HFF-Myc (cell line): ENCODE measurements at regions not wholly inside any gene's neighbourhood (a gene's known extent, or its start where the extent isn't known, plus 50 kb on each side); places are given as distances from the start of the nearest gene placed in this dataset.

ENCODE experiments used
- DNase-seq: peaks from one replicate; pipeline ENCODE4 v3.0.0-alpha.2; 2011; ENCODE audit warnings: low read depth; ENCODE audit errors: extremely low read depth
- H3K4me3 ChIP-seq: replicated peaks from 2 replicates; pipeline ENCODE4 v1.5.1; 2011; ENCODE audit warnings: low read depth, mild to moderate bottlenecking, control low read depth, low read length
- TF ChIP-seq, protein P1 (sequence below): IDR thresholded peaks from 2 replicates; pipeline ENCODE4 v1.5.1; 2012; ENCODE audit warnings: mild to moderate bottlenecking, low read depth, low read length, control low read depth; ENCODE audit errors: missing control alignments

DNA sequence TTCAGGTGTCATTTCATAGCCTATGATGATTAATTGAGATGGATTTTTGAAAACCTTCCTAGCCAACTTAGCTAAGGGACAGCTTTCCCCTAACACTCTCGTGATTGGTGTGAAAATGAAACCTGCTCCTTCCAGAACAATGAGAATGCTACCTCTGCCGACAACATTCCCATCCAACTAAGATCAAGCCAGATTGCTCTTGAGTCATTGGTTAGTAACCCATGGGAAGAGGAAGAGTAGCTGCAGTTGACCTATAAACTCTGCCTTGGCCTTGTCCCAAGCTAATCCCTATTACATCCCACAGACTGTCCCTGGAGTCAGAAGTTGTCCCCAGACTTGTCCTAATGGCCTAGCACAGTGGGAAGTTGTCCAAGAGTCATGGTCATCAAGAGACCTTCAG is 80.5 kb upstream of the SVIL start:
- no peak for DNase-seq
- H3K4me3 ChIP-seq: no peak overlapping the region
- TF ChIP-seq, protein P1, sequence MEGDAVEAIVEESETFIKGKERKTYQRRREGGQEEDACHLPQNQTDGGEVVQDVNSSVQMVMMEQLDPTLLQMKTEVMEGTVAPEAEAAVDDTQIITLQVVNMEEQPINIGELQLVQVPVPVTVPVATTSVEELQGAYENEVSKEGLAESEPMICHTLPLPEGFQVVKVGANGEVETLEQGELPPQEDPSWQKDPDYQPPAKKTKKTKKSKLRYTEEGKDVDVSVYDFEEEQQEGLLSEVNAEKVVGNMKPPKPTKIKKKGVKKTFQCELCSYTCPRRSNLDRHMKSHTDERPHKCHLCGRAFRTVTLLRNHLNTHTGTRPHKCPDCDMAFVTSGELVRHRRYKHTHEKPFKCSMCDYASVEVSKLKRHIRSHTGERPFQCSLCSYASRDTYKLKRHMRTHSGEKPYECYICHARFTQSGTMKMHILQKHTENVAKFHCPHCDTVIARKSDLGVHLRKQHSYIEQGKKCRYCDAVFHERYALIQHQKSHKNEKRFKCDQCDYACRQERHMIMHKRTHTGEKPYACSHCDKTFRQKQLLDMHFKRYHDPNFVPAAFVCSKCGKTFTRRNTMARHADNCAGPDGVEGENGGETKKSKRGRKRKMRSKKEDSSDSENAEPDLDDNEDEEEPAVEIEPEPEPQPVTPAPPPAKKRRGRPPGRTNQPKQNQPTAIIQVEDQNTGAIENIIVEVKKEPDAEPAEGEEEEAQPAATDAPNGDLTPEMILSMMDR: no peak

DNA sequence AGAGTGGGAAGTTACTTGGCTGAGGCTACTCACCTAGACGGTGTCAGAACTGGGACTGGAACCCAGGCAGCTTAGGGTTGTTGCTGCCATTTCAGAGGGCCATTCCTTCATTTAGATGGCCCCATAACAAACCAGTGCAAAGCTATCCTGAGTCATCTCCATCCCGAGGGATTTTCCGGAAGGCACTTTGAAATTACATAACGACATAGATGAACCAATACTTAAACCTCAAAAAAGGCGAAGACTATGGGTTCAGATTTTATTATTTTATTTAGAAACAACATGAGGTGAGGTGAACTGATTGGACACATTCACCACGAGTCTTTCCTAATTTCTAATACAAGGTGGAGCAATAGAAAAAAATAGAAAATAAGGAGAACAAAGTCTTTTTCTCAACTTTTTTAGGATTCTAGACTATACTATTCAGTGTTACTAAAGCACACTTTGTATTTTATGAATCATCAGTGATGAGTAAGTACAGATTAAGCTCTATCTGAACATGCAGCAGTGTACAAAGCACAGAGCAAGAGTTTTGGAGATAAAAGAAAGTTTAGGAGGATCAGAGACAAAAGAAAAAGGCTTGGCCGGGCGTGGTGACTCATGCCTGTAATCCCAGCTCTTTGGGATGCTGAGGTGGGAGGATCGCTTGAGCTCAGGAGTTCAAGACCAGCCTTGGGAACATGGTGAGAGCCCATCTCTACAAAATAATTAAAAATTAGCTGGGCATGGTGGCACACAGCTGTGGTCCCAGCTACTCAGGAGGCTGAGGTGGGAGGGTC is 79.5 kb upstream of the SVIL start:
- DNase-seq: peak; percentile 37
- H3K4me3 ChIP-seq: no peak overlapping the region
- TF ChIP-seq, protein P1: no peak

DNA sequence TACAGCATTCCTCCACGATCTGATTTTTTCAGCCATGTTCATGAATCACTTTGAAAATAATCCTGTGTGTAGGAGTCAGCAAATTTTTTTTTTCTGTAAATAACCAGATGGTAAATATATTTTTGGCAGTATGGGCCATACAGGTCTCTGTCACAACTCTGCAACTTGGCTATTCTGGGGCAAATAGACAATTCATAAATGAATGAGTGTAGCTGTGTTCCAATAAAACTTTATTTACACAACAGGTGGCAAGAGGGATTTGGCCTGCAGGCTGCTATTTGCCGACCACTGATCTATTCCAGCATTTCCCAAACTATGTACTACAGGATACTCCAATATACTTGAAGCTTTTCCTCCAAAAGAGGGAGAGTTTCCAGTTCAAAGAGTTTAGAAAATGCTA is 78.7 kb upstream of the SVIL start:
- DNase-seq: no peak
- H3K4me3 ChIP-seq: no peak overlapping the region
- TF ChIP-seq, protein P1: no peak

DNA sequence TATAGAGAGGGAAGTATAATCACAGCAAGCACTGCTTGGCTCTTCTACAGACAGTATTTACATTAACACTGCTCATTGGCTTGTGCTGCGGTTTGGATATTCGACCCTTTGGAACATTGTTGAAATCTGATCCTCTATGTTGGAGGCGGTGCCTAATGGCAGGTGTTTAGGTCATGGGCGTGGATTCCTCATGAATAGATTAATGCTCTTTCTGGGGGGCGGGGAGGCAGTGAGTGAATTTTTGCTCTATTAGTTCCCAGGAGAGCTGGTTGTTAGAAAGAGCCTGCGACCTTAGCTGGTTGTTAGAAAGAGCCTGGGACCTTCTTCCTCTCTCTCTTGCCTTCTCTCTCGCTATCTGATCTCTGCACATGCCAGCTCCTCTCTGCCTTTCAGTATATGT is 77.3 kb upstream of the SVIL start:
- no peak overlapping the region for H3K4me3 ChIP-seq
- TF ChIP-seq, protein P1: no peak
- DNase-seq: no peak

DNA sequence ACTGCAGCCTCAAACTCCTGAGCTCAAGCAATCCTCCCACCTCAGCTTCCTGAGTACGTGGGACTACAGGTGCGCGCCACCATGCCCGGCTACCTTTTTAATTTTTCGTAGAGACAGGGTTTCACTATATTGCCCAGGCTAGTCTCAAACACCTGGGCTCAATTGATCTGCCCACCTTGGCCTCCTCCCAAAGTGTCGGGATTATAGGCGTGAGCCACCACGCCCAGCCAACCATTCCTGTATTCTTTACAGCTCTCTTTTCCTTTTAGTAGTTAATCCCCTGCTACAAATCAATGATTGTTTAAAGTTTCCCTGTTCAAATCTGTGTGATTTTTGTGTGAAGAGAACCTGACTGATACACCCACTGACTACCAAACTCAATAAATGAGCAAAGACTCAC is 75.4 kb upstream of the SVIL start:
- TF ChIP-seq, protein P1: no peak
- no peak for DNase-seq

DNA sequence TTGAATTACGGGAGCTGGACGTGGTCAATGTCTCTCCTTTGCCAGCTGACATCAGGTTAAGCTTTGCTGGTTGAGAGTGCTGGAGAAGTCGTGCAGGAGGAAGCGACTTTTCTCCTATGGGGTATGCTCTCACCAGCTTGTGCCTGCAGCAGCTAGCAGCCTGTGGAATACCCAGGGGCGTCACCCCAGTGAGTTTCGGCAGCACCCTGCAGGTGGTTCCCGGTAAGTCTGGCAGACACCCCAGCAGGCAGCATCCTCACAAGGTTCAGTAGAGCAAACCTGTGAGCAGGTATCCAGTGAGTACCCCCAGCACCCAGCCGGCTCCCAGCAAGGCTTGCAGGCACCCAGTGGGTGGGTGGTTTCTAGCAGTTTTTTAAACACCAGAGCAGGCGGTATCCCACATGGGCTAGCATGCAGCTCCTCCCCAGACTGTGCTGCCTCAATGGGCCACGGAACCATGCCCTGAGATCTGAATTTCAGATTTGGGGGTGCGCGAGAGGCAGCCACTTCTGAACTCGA is 74.8 kb upstream of the SVIL start:
- TF ChIP-seq, protein P1: no peak
- no peak for DNase-seq
- no peak overlapping the region for H3K4me3 ChIP-seq

More for the DNA sequence above, 75.4 kb upstream of the SVIL start:
- no peak overlapping the region for H3K4me3 ChIP-seq
